Neural cell (in vitro differentiated cells): ENCODE measurements at regions not wholly inside any gene's neighbourhood (a gene's known extent, or its start where the extent isn't known, plus 50 kb on each side); places are given as distances from the start of the nearest gene placed in this dataset.

Experiments
- H2AFZ ChIP-seq: fragments of 200-600, 300-800 bp; sonication (generic), shearing (Covaris generic); 2 replicates; pipeline ENCODE4 v1.6.0; 2014; ENCODE audit warnings: low read depth, mild to moderate bottlenecking, antibody characterized with exemption, low read length, moderate library complexity
- H3F3A ChIP-seq: fragments of 200-600 bp; shearing (Covaris generic); 2 replicates; pipeline ENCODE4 v1.6.1; 2016; ENCODE audit warnings: mild to moderate bottlenecking, moderate library complexity, mixed read lengths, antibody characterized with exemption, low read length; ENCODE audit not compliant: insufficient read depth, poor library complexity, severe bottlenecking
- H3K27ac ChIP-seq: fragments of 200-600, 300-800 bp; sonication (generic), shearing (Covaris generic); 2 replicates; pipeline ENCODE4 v1.5.1; 2014; ENCODE audit warnings: mild to moderate bottlenecking, low read length, moderate library complexity
- H3K27me3 ChIP-seq: fragments of 300-800, 200-600 bp; sonication (generic), shearing (Covaris generic); 2 replicates; pipeline ENCODE4 v1.6.0; 2014; ENCODE audit warnings: mild to moderate bottlenecking, low read depth, low read length, moderate library complexity; ENCODE audit not compliant: insufficient read depth
- H3K36me3 ChIP-seq: fragments of 300-800, 200-600 bp; sonication (generic), shearing (Covaris generic); 2 replicates; pipeline ENCODE4 v1.5.1; 2014; ENCODE audit warnings: mild to moderate bottlenecking, antibody characterized with exemption, low read length, moderate library complexity; ENCODE audit not compliant: insufficient read depth
- H3K4me2 ChIP-seq: fragments of 300-800, 200-600 bp; sonication (generic), shearing (Covaris generic); 2 replicates; pipeline ENCODE4 v1.6.0; 2014; ENCODE audit warnings: mild to moderate bottlenecking, low read length
- H3K4me3 ChIP-seq: fragments of 300-800, 200-600 bp; sonication (generic), shearing (Covaris generic); 2 replicates; pipeline ENCODE4 v1.5.1; 2014; ENCODE audit warnings: mild to moderate bottlenecking, low read length, moderate library complexity
- H3K79me2 ChIP-seq: fragments of 200-600 bp; shearing (Covaris generic); replicated peaks from 2 replicates; pipeline ENCODE4 v1.6.0; 2014; ENCODE audit warnings: mild to moderate bottlenecking, low read length, moderate library complexity; ENCODE audit not compliant: insufficient read depth
- H3K9ac ChIP-seq: fragments of 300-800, 200-600 bp; sonication (generic), shearing (Covaris generic); 2 replicates; pipeline ENCODE4 v1.6.1; 2016; ENCODE audit warnings: mild to moderate bottlenecking, low read length, mixed read lengths
- H3K9me2 ChIP-seq: fragments of 200-600 bp; shearing (Covaris generic); 2 replicates; pipeline ENCODE4 v1.6.1; 2016; ENCODE audit warnings: mild to moderate bottlenecking, low read length, mixed read lengths; ENCODE audit not compliant: insufficient read depth
- H3K9me3 ChIP-seq: fragments of 200-600, 300-800 bp; sonication (generic), shearing (Covaris generic); 2 replicates; pipeline ENCODE4 v1.6.1; 2016; ENCODE audit warnings: mild to moderate bottlenecking, mixed run types, low read length, moderate library complexity, mixed read lengths
- H4K20me1 ChIP-seq: fragments of 200-600 bp; shearing (Covaris generic); 2 replicates; pipeline ENCODE4 v1.6.1; 2016; ENCODE audit warnings: mild to moderate bottlenecking, mixed run types; ENCODE audit not compliant: insufficient read depth
- CTCF ChIP-seq: fragments of 450-650 bp; IDR thresholded peaks from 2 replicates; pipeline ENCODE4 v1.5.1; 2014; ENCODE audit warnings: antibody characterized with exemption, mild to moderate bottlenecking, moderate library complexity; ENCODE audit not compliant: poor library complexity, severe bottlenecking
- EP300 ChIP-seq: fragments of 450-650 bp; conservative IDR thresholded peaks from 2 replicates; pipeline ENCODE4 v1.6.1; 2014; ENCODE audit warnings: antibody characterized with exemption, mild to moderate bottlenecking, moderate library complexity; ENCODE audit not compliant: poor library complexity, severe bottlenecking
- EZH2 ChIP-seq: fragments of 200-600, 300-800 bp; shearing (Covaris generic), sonication (generic); IDR thresholded peaks from 2 replicates; pipeline ENCODE4 v1.6.1; 2014; ENCODE audit warnings: antibody characterized with exemption, low read length, borderline replicate concordance, mild to moderate bottlenecking; ENCODE audit not compliant: insufficient read depth, poor library complexity, severe bottlenecking
- MXI1 ChIP-seq: fragments of 450-650 bp; conservative IDR thresholded peaks from 2 replicates; pipeline ENCODE4 v1.6.1; 2014; ENCODE audit warnings: antibody characterized with exemption, mild to moderate bottlenecking; ENCODE audit not compliant: poor library complexity, severe bottlenecking
- POLR2AphosphoS5 ChIP-seq: IDR thresholded peaks from 2 replicates; pipeline ENCODE4 v1.6.1; 2012
- RAD21 ChIP-seq: fragments of 450-650 bp; conservative IDR thresholded peaks from 2 replicates; pipeline ENCODE4 v1.6.1; 2014; ENCODE audit warnings: antibody characterized with exemption, mild to moderate bottlenecking, moderate library complexity
- REST ChIP-seq: IDR thresholded peaks from 2 replicates; pipeline ENCODE4 v1.6.1; 2012; ENCODE audit warnings: borderline replicate concordance
- SMC3 ChIP-seq: fragments of 450-650 bp; conservative IDR thresholded peaks from 2 replicates; pipeline ENCODE4 v1.6.1; 2014; ENCODE audit warnings: antibody characterized with exemption, mild to moderate bottlenecking, moderate library complexity; ENCODE audit not compliant: poor library complexity
- TAF1 ChIP-seq: IDR thresholded peaks from 2 replicates; pipeline ENCODE4 v1.6.1; 2012; ENCODE audit warnings: low read depth

GRCh38 chr9:134263596-134263995, 62.7 kb upstream of the RXRA start:
- Histone ChIP-seq H3K4me2 (no peak overlapping the region), H3K4me3 (no peak overlapping the region), H3K27ac (no peak overlapping the region), H3K27me3 (no peaks in the 10 kb centered on the region), H3K9me3 (no peaks in the 10 kb centered on the region), H3F3A (no peaks in the 10 kb centered on the region), H3K9ac (no peak overlapping the region), H2AFZ (no peak overlapping the region), H3K9me2 (no peaks in the 10 kb centered on the region), H3K36me3 (no peaks in the 10 kb centered on the region), H3K79me2 (no peaks in the 10 kb centered on the region), H4K20me1 (no peaks in the 10 kb centered on the region)
- TF ChIP-seq EP300 (no peak), TAF1 (no peak), REST (no peak), POLR2AphosphoS5 (no peak), EZH2 (no peak), SMC3 (no peak), RAD21 (no peak), CTCF (no peak), MXI1 (no peak)

- Histone ChIP-seq H3K27ac (no peak overlapping the region), H3K4me2 (no peak overlapping the region), H3K27me3 (no peaks in the 10 kb centered on the region), H3F3A (no peaks in the 10 kb centered on the region), H3K9me3 (no peaks in the 10 kb centered on the region), H3K79me2 (no peaks in the 10 kb centered on the region), H3K9ac (no peak overlapping the region), H2AFZ (no peak overlapping the region), H4K20me1 (no peaks in the 10 kb centered on the region), H3K9me2 (no peaks in the 10 kb centered on the region), H3K36me3 (no peaks in the 10 kb centered on the region), H3K4me3 (no peak overlapping the region)
- TF ChIP-seq SMC3 (no peak), POLR2AphosphoS5 (no peak), RAD21 (no peak), MXI1 (no peak), REST (no peak), EZH2 (no peak), TAF1 (no peak), EP300 (no peak), CTCF (no peak)
Measured at GRCh38 chr9:134264169-134264568, 62.1 kb upstream of the RXRA start.
